OCI-M2 (cell line): ENCODE measurements at regions not wholly inside any gene's neighbourhood (a gene's known extent, or its start where the extent isn't known, plus 50 kb on each side); places are given as distances from the start of the nearest gene placed in this dataset.

ENCODE experiments used
- DNase-seq: peaks from one replicate; lab custom pipeline; 2025; ENCODE audit not compliant: unreplicated experiment; lab: John Stamatoyannopoulos, UW

GRCh38 chr2:172200495-172201085 lies 97.9 kb upstream of the DLX2 start:
- no peak for DNase-seq

- no peak for DNase-seq
These were observed 101.6 kb upstream of the DLX2 start for GRCh38 chr2:172204309-172204708.

GRCh38 chr2:172204762-172205161 lies 102.1 kb upstream of the DLX2 start:
- DNase-seq = no peak

DNA sequence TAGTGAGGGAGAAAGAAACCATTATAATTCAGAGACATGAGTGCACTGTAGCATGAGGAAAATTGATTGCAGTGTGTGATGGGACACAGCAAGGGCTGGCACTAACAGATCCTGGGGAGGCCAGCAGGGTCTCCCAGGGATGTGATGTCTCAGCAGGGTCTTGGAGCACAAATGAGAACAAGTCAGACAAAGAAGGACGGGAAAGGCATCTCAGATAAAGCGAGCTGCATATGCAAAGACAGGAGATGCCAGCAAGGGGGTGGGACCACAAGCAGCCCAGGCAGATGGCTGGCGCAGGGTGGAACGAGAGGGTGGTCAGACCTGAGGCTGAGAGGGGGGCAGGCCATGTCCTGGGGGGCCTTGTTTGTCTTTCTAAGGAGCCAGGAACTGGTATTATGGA lies 102.6 kb upstream of the DLX2 start:
- DNase-seq = no peak

DNA sequence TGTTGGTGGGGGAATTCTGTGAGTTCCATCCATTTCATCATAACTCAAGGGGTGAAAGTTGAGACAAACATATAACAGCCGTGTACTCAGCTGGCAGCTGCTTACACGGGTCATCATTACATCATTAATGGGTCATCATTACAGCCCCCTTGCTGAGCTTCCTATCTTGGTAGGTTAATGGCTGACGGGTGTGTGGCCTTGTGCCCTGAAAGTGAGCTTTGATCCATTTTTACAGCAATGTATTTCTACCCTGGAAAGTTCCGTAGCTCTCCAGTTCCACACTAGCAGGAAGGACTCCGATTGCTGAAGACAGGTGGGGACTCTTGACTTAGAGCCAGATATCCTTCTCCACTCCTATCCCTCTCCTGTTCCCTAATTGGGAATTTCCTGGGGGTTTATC lies 105.2 kb upstream of the DLX2 start:
- DNase-seq = no peak

DNA sequence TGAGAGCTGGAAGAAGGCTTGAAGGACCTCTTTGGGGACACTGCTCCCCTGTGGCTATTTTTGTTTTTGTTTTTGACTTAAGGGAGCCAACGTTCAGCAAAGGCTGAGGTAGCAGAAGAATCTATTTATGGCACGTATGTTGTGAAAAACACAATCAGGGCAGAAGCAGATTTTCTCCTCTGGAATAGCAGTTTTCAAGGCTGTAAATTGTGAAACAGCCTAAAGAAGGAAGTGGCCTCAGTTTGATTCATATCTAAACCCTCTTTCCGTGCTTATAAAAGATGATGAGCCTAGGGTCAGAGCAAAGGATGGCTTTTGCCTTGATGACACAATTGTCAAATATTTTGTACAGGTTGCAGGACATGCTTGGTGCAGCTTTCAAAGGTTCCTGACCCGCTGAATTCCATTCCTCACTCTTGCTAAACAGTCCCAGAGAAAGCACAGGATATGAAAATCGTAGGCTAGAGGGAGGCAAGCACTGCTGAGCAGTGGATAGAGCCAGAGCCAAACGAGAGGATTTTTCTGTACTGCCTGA lies 106.2 kb upstream of the DLX2 start:
- DNase-seq = no peak

GRCh38 chr2:172210599-172210998 lies 107.9 kb upstream of the DLX2 start:
- no peak for DNase-seq

DNA sequence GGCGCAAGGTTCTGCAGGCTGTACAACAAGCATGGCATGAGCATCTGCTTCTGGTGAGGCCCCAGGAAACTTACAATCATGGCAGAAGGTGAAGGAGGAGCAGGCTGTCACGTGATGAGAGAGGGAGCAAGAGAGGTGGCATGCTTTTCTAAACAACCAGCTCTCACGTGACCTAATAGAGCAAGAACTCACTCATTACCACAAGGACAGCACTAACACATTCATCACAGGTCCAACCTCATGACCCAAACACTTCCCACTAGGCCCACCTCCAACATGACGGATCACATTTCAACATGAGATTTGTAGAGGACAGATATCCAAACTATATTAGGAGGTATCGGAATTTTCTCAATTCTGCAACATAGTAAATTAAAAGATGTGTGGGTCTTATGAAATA lies 108.8 kb upstream of the DLX2 start:
- DNase-seq = no peak

GRCh38 chr2:172213116-172213860 lies 110.6 kb upstream of the DLX2 start:
- DNase-seq = no peak

DNA sequence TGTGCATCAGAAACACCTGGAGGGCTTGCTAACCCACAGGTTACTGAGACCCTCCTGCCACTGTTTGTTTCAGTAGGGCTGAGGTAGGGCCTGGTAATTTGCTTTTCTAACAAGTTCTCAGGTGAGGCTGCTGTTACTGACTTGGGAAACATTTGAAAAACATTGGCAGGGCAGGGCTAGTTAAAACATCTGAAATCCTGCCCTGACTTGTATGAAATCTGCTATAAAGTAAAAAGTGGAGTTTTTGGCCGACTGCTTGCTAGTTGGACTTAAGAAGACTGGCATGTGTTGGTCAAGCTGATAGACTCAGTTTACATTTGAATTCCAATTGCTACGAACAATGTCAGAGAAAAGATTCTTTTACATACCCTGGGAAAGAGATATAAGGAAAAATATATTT lies 111.6 kb upstream of the DLX2 start:
- no peak for DNase-seq

- DNase-seq = no peak
These were observed 112.7 kb upstream of the DLX2 start for GRCh38 chr2:172215172-172215935.

DNA sequence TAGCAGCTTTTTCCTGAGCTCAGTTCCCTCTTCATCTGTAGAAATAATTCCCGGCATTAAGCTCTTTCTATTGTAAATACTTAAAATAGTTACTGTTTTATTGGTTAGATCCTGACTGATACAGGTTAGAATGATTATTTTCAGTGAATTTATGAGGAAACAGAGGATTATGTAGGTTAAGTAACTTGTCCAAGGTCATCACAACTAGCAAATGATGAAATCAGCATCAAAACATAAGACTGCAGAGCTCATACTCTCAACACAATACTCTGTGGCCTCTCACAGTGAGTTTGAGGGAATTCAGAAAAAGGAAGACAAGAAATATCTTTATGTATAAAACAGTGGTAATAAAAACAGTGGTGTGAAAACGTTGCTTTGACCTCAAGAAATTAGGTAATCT lies 113.2 kb upstream of the DLX2 start:
- DNase-seq = no peak

GRCh38 chr2:172216477-172216876 lies 113.8 kb upstream of the DLX2 start:
- DNase-seq = no peak

GRCh38 chr2:172219201-172219600 lies 116.5 kb upstream of the DLX2 start:
- no peak for DNase-seq

DNA sequence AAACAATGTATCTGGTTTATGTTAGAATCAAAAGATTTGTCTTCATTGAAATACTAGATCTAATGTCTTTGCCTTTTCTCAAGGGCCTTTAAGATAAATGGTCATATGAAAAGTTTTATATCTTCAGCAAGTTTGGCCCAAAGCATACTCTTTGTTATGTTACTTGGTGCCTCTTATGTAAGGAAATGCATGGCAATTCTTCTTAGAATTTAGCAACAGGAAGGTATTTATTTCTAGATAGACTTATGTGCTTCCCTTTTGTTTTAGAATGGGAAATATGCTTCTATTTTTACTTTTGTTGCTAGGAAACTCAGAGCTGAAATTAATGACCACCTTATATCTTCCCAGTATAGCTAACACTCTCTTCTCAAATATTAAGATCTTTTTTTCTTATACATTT lies 117.4 kb upstream of the DLX2 start:
- DNase-seq = no peak

- no peak for DNase-seq
These were observed 120.9 kb upstream of the DLX2 start for GRCh38 chr2:172223601-172224054.

DNA sequence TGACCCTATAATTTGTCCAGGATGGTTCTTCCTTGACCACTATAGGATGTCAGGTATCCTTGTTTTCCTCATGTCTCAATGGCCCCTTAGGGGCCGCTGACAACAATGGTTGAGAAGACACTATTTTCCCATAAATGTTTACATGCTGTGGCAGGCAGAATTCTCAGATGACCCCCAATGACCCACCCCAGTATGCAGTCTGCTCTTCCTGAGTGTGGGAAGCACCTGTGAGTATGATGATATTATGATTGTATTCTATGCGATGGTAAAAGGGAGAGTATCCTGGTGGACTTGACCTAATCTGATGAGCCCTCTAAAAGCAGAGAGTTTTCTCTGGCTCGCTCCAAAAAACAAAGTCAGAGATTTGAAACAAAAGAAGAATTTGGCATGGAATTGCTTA lies 123.1 kb upstream of the DLX2 start:
- no peak for DNase-seq

GRCh38 chr2:172226244-172227061 lies 123.8 kb upstream of the DLX2 start:
- DNase-seq = no peak

GRCh38 chr2:172227719-172228118 lies 125.0 kb upstream of the DLX2 start:
- no peak for DNase-seq

- no peak for DNase-seq
These were observed 125.6 kb upstream of the DLX2 start for GRCh38 chr2:172228177-172228808.

DNA sequence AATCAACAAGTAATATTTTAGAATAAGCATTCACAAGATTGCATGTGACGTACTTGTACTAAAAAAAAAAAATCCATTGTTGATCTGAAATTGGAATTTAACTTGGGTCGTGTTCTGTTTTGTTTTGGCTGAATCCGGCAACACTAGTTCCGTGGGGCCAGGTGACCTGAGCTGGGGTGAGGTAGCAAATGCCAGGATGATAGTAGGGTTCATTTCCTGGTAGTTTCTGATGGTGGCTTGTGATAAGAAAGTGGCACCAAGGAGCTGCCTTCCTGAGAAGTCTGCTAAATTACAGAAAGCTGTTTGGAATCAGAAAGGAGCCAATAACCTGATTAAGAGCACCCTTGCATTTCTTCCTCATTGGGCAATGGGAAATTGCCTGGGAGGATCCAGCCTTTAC lies 126.4 kb upstream of the DLX2 start:
- DNase-seq = no peak
